ENCODE measurements at regions not wholly inside any gene's neighbourhood (a gene's known extent, or its start where the extent isn't known, plus 50 kb on each side); places are given as distances from the start of the nearest gene placed in this dataset.

- no peak for TF ChIP-seq CTCF (IDR thresholded peaks at IDR 0.05)
- no peak for TF ChIP-seq POLR2AphosphoS5 (IDR thresholded peaks at IDR 0.05)
- TF ChIP-seq EP300 (IDR thresholded peaks at IDR 0.05): no peak
- TF ChIP-seq POLR2A (IDR thresholded peaks at IDR 0.05; ENCODE audit: low read depth): no peak
Measured at GRCh38 chr16:52367821-52368220, 179.1 kb downstream of the TOX3 start.
